H9 (cell line): ENCODE measurements at regions not wholly inside any gene's neighbourhood (a gene's known extent, or its start where the extent isn't known, plus 50 kb on each side); places are given as distances from the start of the nearest gene placed in this dataset.

Experiments
- DNase-seq: peaks from one replicate; pipeline ENCODE4 v3.0.0-alpha.2; 2017
- H2AFZ ChIP-seq: one replicate; pipeline ENCODE4 v1.6.1; 2013; ENCODE audit warnings: mild to moderate bottlenecking, low read length, control low read depth, moderate library complexity
- H2AK5ac ChIP-seq: 2 replicates; pipeline ENCODE4 v1.6.1; 2013; ENCODE audit warnings: low read length, control low read depth, mixed read lengths; ENCODE audit not compliant: insufficient read length
- H2BK120ac ChIP-seq: one replicate; pipeline ENCODE4 v1.6.1; 2013; ENCODE audit warnings: low read depth, mild to moderate bottlenecking, low read length, control low read depth, inconsistent platforms; ENCODE audit not compliant: poor library complexity, severe bottlenecking
- H2BK12ac ChIP-seq: 2 replicates; pipeline ENCODE4 v1.6.1; 2013; ENCODE audit warnings: low read length, control low read depth, mixed read lengths, low read depth; ENCODE audit not compliant: insufficient read length
- H2BK15ac ChIP-seq: 2 replicates; pipeline ENCODE4 v1.6.1; 2013; ENCODE audit warnings: low read depth, low read length, control low read depth
- H2BK20ac ChIP-seq: one replicate; pipeline ENCODE4 v1.6.1; 2013; ENCODE audit warnings: low read depth, mild to moderate bottlenecking, low read length, control low read depth, inconsistent platforms; ENCODE audit not compliant: poor library complexity, severe bottlenecking
- H2BK5ac ChIP-seq: 2 replicates; pipeline ENCODE4 v1.6.1; 2013; ENCODE audit warnings: low read length, control low read depth, mixed read lengths; ENCODE audit not compliant: insufficient read length
- H3K14ac ChIP-seq: 2 replicates; pipeline ENCODE4 v1.6.1; 2013; ENCODE audit warnings: low read length, control low read depth; ENCODE audit not compliant: insufficient read depth
- H3K18ac ChIP-seq: 2 replicates; pipeline ENCODE4 v1.6.1; 2013; ENCODE audit warnings: low read depth, mild to moderate bottlenecking, mixed read lengths, low read length, control low read depth; ENCODE audit not compliant: insufficient read length
- H3K23ac ChIP-seq: 2 replicates; pipeline ENCODE4 v1.6.1; 2013; ENCODE audit warnings: low read length, control low read depth, mixed read lengths, low read depth; ENCODE audit not compliant: insufficient read length
- H3K23me2 ChIP-seq: 2 replicates; pipeline ENCODE4 v1.6.1; 2013; ENCODE audit warnings: low read depth, mild to moderate bottlenecking, mixed read lengths, low read length, control low read depth; ENCODE audit not compliant: insufficient read length, poor library complexity, severe bottlenecking
- H3K27ac ChIP-seq: 2 replicates; pipeline ENCODE4 v1.5.1; 2013; ENCODE audit warnings: low read length, control low read depth, mixed read lengths, low read depth; ENCODE audit not compliant: insufficient read length
- H3K27me3 ChIP-seq: 2 replicates; pipeline ENCODE4 v1.6.1; 2013; ENCODE audit warnings: low read length, control low read depth, inconsistent platforms; ENCODE audit not compliant: insufficient read depth
- H3K4ac ChIP-seq: 2 replicates; pipeline ENCODE4 v1.6.1; 2013; ENCODE audit warnings: low read depth, mild to moderate bottlenecking, control low read depth, inconsistent platforms, low read length, moderate library complexity
- H3K4me1 ChIP-seq: 2 replicates; pipeline ENCODE4 v1.6.1; 2013; ENCODE audit warnings: low read length, control low read depth, inconsistent platforms; ENCODE audit not compliant: insufficient read depth
- H3K4me2 ChIP-seq: 2 replicates; pipeline ENCODE4 v1.6.1; 2013; ENCODE audit warnings: low read length, control low read depth, mixed read lengths; ENCODE audit not compliant: insufficient read length, insufficient read depth
- H3K56ac ChIP-seq: 2 replicates; pipeline ENCODE4 v1.6.1; 2013; ENCODE audit warnings: low read depth, mild to moderate bottlenecking, mixed read lengths, low read length, control low read depth; ENCODE audit not compliant: insufficient read length
- H3K79me1 ChIP-seq: 2 replicates; pipeline ENCODE4 v1.6.1; 2013; ENCODE audit warnings: low read depth, mild to moderate bottlenecking, moderate library complexity, low read length, control low read depth, inconsistent platforms; ENCODE audit not compliant: insufficient read depth, poor library complexity, severe bottlenecking
- H3K79me2 ChIP-seq: 2 replicates; pipeline ENCODE4 v1.6.1; 2013; ENCODE audit warnings: low read length, control low read depth, inconsistent platforms; ENCODE audit not compliant: insufficient read depth
- H3K9ac ChIP-seq: 2 replicates; pipeline ENCODE4 v1.6.1; 2013; ENCODE audit warnings: low read length, control low read depth, mixed read lengths; ENCODE audit not compliant: insufficient read length; ENCODE audit errors: extremely low read depth
- H3K9me3 ChIP-seq: one replicate; pipeline ENCODE4 v1.6.1; 2013; ENCODE audit warnings: low read depth, low read length, inconsistent platforms; ENCODE audit not compliant: control insufficient read depth
- H3T11ph ChIP-seq: one replicate; pipeline ENCODE4 v1.6.1; 2013; ENCODE audit warnings: mild to moderate bottlenecking, low read length, control low read depth, inconsistent platforms
- H4K20me1 ChIP-seq: one replicate; pipeline ENCODE4 v1.6.1; 2013; ENCODE audit not compliant: control insufficient read depth, insufficient read length, insufficient read depth
- H4K5ac ChIP-seq: 2 replicates; pipeline ENCODE4 v1.6.1; 2013; ENCODE audit warnings: low read depth, mild to moderate bottlenecking, mixed read lengths, low read length, control low read depth; ENCODE audit not compliant: insufficient read length
- H4K8ac ChIP-seq: replicated peaks from 2 replicates; pipeline ENCODE4 v1.6.1; 2013; ENCODE audit warnings: low read length, control low read depth, mixed read lengths, low read depth; ENCODE audit not compliant: insufficient read length
- H4K91ac ChIP-seq: 2 replicates; pipeline ENCODE4 v1.6.1; 2013; ENCODE audit warnings: low read depth, mild to moderate bottlenecking, moderate library complexity, mixed read lengths, low read length, control low read depth; ENCODE audit not compliant: insufficient read length
- H3K27ac Mint-ChIP-seq, 3 experiments: 2 replicates in 2 of 3; 3 replicates in 1 of 3; pipeline ENCODE4 v1.8.0; 2020 to 2021; ENCODE audit warnings: mixed read lengths in 3 of 3, mild to moderate bottlenecking in 1 of 3, moderate library complexity in 1 of 3
- H3K27me3 Mint-ChIP-seq: 2 replicates; pipeline ENCODE4 v1.8.0; 2021; ENCODE audit warnings: low read depth, mild to moderate bottlenecking, moderate library complexity, mixed read lengths
- H3K36me3 Mint-ChIP-seq, 3 experiments: 2 replicates in 2 of 3; 3 replicates in 1 of 3; pipeline ENCODE4 v1.8.0; 2020 to 2021; ENCODE audit warnings: low read depth in 3 of 3, mixed read lengths in 3 of 3; ENCODE audit not compliant: insufficient read depth in 1 of 3
- H3K4me1 Mint-ChIP-seq, 2 experiments: 2 replicates each; pipeline ENCODE4 v1.8.0; 2020; ENCODE audit warnings: mixed read lengths in 2 of 2
- H3K4me3 Mint-ChIP-seq, 2 experiments: 2 replicates in 1 of 2; 3 replicates in 1 of 2; pipeline ENCODE4 v1.8.0; 2020 to 2021; ENCODE audit warnings: mild to moderate bottlenecking in 2 of 2, mixed read lengths in 2 of 2, moderate library complexity in 1 of 2
- H3K9me3 Mint-ChIP-seq, 2 experiments: 2 replicates in 1 of 2; 3 replicates in 1 of 2; pipeline ENCODE4 v1.8.0; 2020; ENCODE audit warnings: mild to moderate bottlenecking in 2 of 2, mixed read lengths in 2 of 2, moderate library complexity in 1 of 2
- CTCF ChIP-seq: fragments of 200-600 bp; sonication (generic); conservative IDR thresholded peaks from 3 replicates; pipeline ENCODE4 v1.8.0; 2021; ENCODE audit warnings: antibody characterized with exemption, mild to moderate bottlenecking
- WGBS: extraction: QIAGEN DNeasy Blood & Tissue Kit; methylation state at CpG from one replicate; pipeline ENCODE4 v1.1.7; 2013; ENCODE audit warnings: missing lambda C conversion rate, low lambda C conversion rate, mixed read lengths; ENCODE audit not compliant: insufficient read length; ENCODE audit errors: extremely low coverage; 5-methylcytosine and 5-hydroxymethylcytosine counted together

GRCh38 chr4:178632415-178632814 lies 1190.2 kb upstream of the AGA start:
- Histone ChIP-seq H4K91ac (no peak overlapping the region), H3K27ac (no peak overlapping the region), H2AFZ (no peak overlapping the region), H3K4ac (no peak overlapping the region), H3K23me2 (no peaks in the 10 kb centered on the region), H3K79me1 (no peaks in the 10 kb centered on the region), H4K20me1 (no peaks in the 10 kb centered on the region), H2BK15ac (no peak overlapping the region), H3K9me3 (no peaks in the 10 kb centered on the region), H3K18ac (no peak overlapping the region), H3K14ac (no peak overlapping the region), H3K4me1 (no peaks in the 10 kb centered on the region), H3K4me2 (no peak overlapping the region), H2BK12ac (no peak overlapping the region), H3K56ac (no peak overlapping the region), H3K79me2 (no peaks in the 10 kb centered on the region), H3K9ac (no peak overlapping the region), H4K8ac (no peak overlapping the region), H3T11ph (no peak overlapping the region), H3K23ac (no peak overlapping the region), H2BK20ac (no peak overlapping the region), H4K5ac (no peak overlapping the region), H2AK5ac (no peak overlapping the region), H2BK5ac (no peak overlapping the region), H2BK120ac (no peak overlapping the region), H3K27me3 (no peaks in the 10 kb centered on the region; the same call in 1 of the 2 replicates)
- no peak overlapping the region for H3K4me3 Mint-ChIP-seq
- no peak for DNase-seq
- H3K27ac Mint-ChIP-seq, result no peak overlapping the region
- no peaks in the 10 kb centered on the region; a peak in 1 of 7 replicates for H3K36me3 Mint-ChIP-seq
- H3K4me1 Mint-ChIP-seq, result no peaks in the 10 kb centered on the region
- H3K27me3 Mint-ChIP-seq, result no peaks in the 10 kb centered on the region
- no CpG with 5 or more reads among the region's 1 CpG for WGBS
- TF ChIP-seq CTCF, result no peak
- H3K9me3 Mint-ChIP-seq, result peaks cover 0 to 4% of the 10 kb centered on the region in 2 experiments; a peak in 1 of 5 replicates
